Adrenal gland (tissue), 5 donors: ENCODE measurements at regions not wholly inside any gene's neighbourhood (a gene's known extent, or its start where the extent isn't known, plus 50 kb on each side); places are given as distances from the start of the nearest gene placed in this dataset.

Experiments
- POLR2A ChIP-seq, 2 donors: fragments of 450-650 bp; IDR thresholded peaks; one replicate each; pipeline ENCODE4 v1.6.1; 2017; ENCODE audit warnings: antibody characterized with exemption in 2 of 2, mild to moderate bottlenecking in 2 of 2, moderate library complexity in 1 of 2
- TF ChIP-seq, protein P1 (sequence below), 6 experiments: fragments of 450-650 bp in 4 of 6; fragments of 200-600 bp in 2 of 6; sonication (generic) in 1 of 6; IDR thresholded peaks; 1 replicate in 5 of 6; 2 replicates in 1 of 6; pipeline versions ENCODE4 v1.5.1 to v1.8.0; 2016 to 2021; ENCODE audit warnings: antibody characterized with exemption in 6 of 6, mild to moderate bottlenecking in 2 of 6, moderate library complexity in 1 of 6
- donor health status: DM: no; HTN: no; CAD: no.

DNA sequence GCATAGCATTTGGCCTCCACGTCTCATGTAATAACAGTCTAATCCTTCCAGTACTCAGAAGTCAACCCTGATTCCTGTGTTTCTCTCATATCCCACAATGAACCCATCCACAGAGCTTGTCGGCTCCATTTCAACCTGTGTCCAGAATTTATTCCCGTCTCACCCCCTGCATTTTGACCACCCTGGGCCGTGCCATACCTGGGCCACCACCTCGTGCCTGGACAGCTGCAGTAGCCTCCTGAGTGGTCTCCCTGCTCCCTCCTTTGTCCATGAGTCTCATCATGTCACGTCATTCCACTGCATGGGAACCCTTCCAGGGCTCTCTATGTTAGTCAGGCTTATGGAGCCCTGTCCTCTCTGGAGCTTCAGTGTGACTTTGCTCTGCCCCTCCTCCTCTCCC lies 670.6 kb downstream of the PTPRU start:
- TF ChIP-seq, protein P1, sequence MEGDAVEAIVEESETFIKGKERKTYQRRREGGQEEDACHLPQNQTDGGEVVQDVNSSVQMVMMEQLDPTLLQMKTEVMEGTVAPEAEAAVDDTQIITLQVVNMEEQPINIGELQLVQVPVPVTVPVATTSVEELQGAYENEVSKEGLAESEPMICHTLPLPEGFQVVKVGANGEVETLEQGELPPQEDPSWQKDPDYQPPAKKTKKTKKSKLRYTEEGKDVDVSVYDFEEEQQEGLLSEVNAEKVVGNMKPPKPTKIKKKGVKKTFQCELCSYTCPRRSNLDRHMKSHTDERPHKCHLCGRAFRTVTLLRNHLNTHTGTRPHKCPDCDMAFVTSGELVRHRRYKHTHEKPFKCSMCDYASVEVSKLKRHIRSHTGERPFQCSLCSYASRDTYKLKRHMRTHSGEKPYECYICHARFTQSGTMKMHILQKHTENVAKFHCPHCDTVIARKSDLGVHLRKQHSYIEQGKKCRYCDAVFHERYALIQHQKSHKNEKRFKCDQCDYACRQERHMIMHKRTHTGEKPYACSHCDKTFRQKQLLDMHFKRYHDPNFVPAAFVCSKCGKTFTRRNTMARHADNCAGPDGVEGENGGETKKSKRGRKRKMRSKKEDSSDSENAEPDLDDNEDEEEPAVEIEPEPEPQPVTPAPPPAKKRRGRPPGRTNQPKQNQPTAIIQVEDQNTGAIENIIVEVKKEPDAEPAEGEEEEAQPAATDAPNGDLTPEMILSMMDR (IDR thresholded peaks at IDR 0.05) = no peak
- TF ChIP-seq POLR2A (IDR thresholded peaks at IDR 0.05) = no peak
